ENCODE measurements at regions not wholly inside any gene's neighbourhood (a gene's known extent, or its start where the extent isn't known, plus 50 kb on each side); places are given as distances from the start of the nearest gene placed in this dataset.

DNA sequence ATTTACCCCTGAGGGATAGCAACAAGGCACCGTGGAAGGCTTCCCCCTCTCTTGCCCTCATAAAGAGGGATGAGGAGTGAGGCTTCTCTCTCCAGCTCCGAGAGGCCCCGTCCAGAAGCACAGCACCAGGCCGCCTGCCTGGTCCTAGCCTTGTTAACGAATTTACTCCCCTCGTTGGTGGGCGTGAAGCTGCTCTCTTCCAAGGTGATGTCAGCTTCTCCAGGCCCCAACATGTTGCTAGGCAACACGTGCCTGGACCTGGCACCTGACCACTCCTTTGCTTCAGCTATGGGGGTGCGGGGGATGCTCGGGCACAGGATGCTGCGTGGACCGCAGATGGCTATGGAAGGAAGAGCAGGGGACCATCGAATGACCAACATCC lies 135.2 kb upstream of the MGMT start:
- TF ChIP-seq ELF1 (IDR thresholded peaks at IDR 0.05; ENCODE audit: borderline replicate concordance, low read depth) (no peak), YY1 (IDR thresholded peaks at IDR 0.05; ENCODE audit: extremely low read depth, insufficient replicate concordance, low read depth, low read length) (no peak), JUND (IDR thresholded peaks at IDR 0.05) (no peak), CBX3 (IDR thresholded peaks at IDR 0.05; ENCODE audit: low read depth) (no peak), ZNF274 (IDR thresholded peaks at IDR 0.05; ENCODE audit: low read depth, low read length) (no peak), CEBPB (IDR thresholded peaks at IDR 0.05; ENCODE audit: low read depth) (no peak), REST (IDR thresholded peaks at IDR 0.05; ENCODE audit: low read depth) (no peak), POLR2AphosphoS5 (IDR thresholded peaks at IDR 0.05; ENCODE audit: low read depth, low read length) (no peak), RAD21 (IDR thresholded peaks at IDR 0.05; ENCODE audit: low read depth) (no peak), MAX (IDR thresholded peaks at IDR 0.05) (no peak), ZFX (IDR thresholded peaks at IDR 0.05) (no peak), TCF7L2 (IDR thresholded peaks at IDR 0.05; ENCODE audit: borderline replicate concordance, extremely low read depth, insufficient read depth, insufficient read length) (no peak), SRF (IDR thresholded peaks at IDR 0.05; ENCODE audit: low read depth) (no peak), POLR2A (IDR thresholded peaks at IDR 0.05; ENCODE audit: borderline replicate concordance, extremely low read depth, insufficient read depth, insufficient read length) (no peak), SP1 (IDR thresholded peaks at IDR 0.05; ENCODE audit: low read depth) (no peak), EGR1 (IDR thresholded peaks at IDR 0.05; ENCODE audit: low read depth) (no peak)
- TF ChIP-seq, protein P1, sequence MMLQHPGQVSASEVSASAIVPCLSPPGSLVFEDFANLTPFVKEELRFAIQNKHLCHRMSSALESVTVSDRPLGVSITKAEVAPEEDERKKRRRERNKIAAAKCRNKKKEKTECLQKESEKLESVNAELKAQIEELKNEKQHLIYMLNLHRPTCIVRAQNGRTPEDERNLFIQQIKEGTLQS (IDR thresholded peaks at IDR 0.05), result no peak
- TF ChIP-seq, protein P2, sequence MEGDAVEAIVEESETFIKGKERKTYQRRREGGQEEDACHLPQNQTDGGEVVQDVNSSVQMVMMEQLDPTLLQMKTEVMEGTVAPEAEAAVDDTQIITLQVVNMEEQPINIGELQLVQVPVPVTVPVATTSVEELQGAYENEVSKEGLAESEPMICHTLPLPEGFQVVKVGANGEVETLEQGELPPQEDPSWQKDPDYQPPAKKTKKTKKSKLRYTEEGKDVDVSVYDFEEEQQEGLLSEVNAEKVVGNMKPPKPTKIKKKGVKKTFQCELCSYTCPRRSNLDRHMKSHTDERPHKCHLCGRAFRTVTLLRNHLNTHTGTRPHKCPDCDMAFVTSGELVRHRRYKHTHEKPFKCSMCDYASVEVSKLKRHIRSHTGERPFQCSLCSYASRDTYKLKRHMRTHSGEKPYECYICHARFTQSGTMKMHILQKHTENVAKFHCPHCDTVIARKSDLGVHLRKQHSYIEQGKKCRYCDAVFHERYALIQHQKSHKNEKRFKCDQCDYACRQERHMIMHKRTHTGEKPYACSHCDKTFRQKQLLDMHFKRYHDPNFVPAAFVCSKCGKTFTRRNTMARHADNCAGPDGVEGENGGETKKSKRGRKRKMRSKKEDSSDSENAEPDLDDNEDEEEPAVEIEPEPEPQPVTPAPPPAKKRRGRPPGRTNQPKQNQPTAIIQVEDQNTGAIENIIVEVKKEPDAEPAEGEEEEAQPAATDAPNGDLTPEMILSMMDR (IDR thresholded peaks at IDR 0.05 in 2 of 3, conservative IDR thresholded peaks at IDR 0.05 in 1 of 3; ENCODE audit: borderline replicate concordance in 1 of 3, insufficient read depth in 1 of 3, low read depth in 2 of 3, low read length in 2 of 3), result no peak
- TF ChIP-seq, protein P3, sequence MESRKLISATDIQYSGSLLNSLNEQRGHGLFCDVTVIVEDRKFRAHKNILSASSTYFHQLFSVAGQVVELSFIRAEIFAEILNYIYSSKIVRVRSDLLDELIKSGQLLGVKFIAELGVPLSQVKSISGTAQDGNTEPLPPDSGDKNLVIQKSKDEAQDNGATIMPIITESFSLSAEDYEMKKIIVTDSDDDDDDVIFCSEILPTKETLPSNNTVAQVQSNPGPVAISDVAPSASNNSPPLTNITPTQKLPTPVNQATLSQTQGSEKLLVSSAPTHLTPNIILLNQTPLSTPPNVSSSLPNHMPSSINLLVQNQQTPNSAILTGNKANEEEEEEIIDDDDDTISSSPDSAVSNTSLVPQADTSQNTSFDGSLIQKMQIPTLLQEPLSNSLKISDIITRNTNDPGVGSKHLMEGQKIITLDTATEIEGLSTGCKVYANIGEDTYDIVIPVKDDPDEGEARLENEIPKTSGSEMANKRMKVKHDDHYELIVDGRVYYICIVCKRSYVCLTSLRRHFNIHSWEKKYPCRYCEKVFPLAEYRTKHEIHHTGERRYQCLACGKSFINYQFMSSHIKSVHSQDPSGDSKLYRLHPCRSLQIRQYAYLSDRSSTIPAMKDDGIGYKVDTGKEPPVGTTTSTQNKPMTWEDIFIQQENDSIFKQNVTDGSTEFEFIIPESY (IDR thresholded peaks at IDR 0.05; ENCODE audit: extremely low read depth, insufficient replicate concordance, low read length), result no peak
- DNase-seq (ENCODE audit: low read depth, low spot score) (no peak), ATAC-seq (no peak)
- Histone ChIP-seq H3K27ac (ENCODE audit: low read depth, low read length) (no peak overlapping the region), H3K27me3 (ENCODE audit: insufficient read depth, low read length) (no peaks in the 10 kb centered on the region), H3K9ac (ENCODE audit: low read length) (no peak overlapping the region), H3K9me2 (ENCODE audit: insufficient read depth) (no peaks in the 10 kb centered on the region), H3K4me1 (ENCODE audit: control insufficient read depth in 1 of 2, insufficient read depth in 2 of 2, low read length in 2 of 2) (no peaks in the 10 kb centered on the region), H3K36me3 (ENCODE audit: control insufficient read depth in 1 of 2, insufficient read depth in 2 of 2, low read length in 2 of 2) (no peaks in the 10 kb centered on the region), H3K79me2 (ENCODE audit: insufficient read depth, low read length) (no peaks in the 10 kb centered on the region), H3K4me3 (replicated peaks in 1 of 2; ENCODE audit: low read depth in 1 of 2, low read length in 2 of 2) (no peak overlapping the region), H2AFZ (ENCODE audit: low read depth, low read length, poor library complexity, severe bottlenecking) (no peak overlapping the region), H3K9me3 (ENCODE audit: control insufficient read depth in 1 of 2, insufficient read depth in 1 of 2, low read depth in 1 of 2, low read length in 2 of 2) (peaks cover 12 to 15% of the 10 kb centered on the region in 2 experiments; a peak in 2 of 4 replicates), H3K4me2 (ENCODE audit: low read length) (no peak overlapping the region), H4K20me1 (ENCODE audit: insufficient read depth) (no peaks in the 10 kb centered on the region)
- CTCF ChIA-PET, result no interaction called here
- RAD21 ChIA-PET (ENCODE audit: low non-redundant PET in 1 of 2, low total read pairs in 2 of 2, uncharacterized antibody in 2 of 2, unreplicated experiment in 2 of 2), result no interaction called here
- intact Hi-C loops (cut with micrococcal nuclease), result loop anchor here (1.0 kb wide), 1 partner anchor 301 kb away; no protein-coding TSS in a partner anchor
- POLR2A ChIA-PET, result no interaction called here
- BruUV-seq (replicated peaks), result no TSS peak
